Neural cell (in vitro differentiated cells): ENCODE measurements at regions not wholly inside any gene's neighbourhood (a gene's known extent, or its start where the extent isn't known, plus 50 kb on each side); places are given as distances from the start of the nearest gene placed in this dataset.

Experiments used
- EP300 ChIP-seq: fragments of 450-650 bp; conservative IDR thresholded peaks from 2 replicates; pipeline ENCODE4 v1.6.1; 2014; ENCODE audit warnings: antibody characterized with exemption, mild to moderate bottlenecking, moderate library complexity; ENCODE audit not compliant: poor library complexity, severe bottlenecking
- EZH2 ChIP-seq: fragments of 200-600, 300-800 bp; shearing (Covaris generic), sonication (generic); IDR thresholded peaks from 2 replicates; pipeline ENCODE4 v1.6.1; 2014; ENCODE audit warnings: antibody characterized with exemption, low read length, borderline replicate concordance, mild to moderate bottlenecking; ENCODE audit not compliant: insufficient read depth, poor library complexity, severe bottlenecking
- MXI1 ChIP-seq: fragments of 450-650 bp; conservative IDR thresholded peaks from 2 replicates; pipeline ENCODE4 v1.6.1; 2014; ENCODE audit warnings: antibody characterized with exemption, mild to moderate bottlenecking; ENCODE audit not compliant: poor library complexity, severe bottlenecking
- POLR2AphosphoS5 ChIP-seq: IDR thresholded peaks from 2 replicates; pipeline ENCODE4 v1.6.1; 2012
- SMC3 ChIP-seq: fragments of 450-650 bp; conservative IDR thresholded peaks from 2 replicates; pipeline ENCODE4 v1.6.1; 2014; ENCODE audit warnings: antibody characterized with exemption, mild to moderate bottlenecking, moderate library complexity; ENCODE audit not compliant: poor library complexity
- TAF1 ChIP-seq: IDR thresholded peaks from 2 replicates; pipeline ENCODE4 v1.6.1; 2012; ENCODE audit warnings: low read depth
- TF ChIP-seq, protein P1 (sequence below): fragments of 450-650 bp; IDR thresholded peaks from 2 replicates; pipeline ENCODE4 v1.5.1; 2014; ENCODE audit warnings: antibody characterized with exemption, mild to moderate bottlenecking, moderate library complexity; ENCODE audit not compliant: poor library complexity, severe bottlenecking
- TF ChIP-seq, protein P2 (sequence below): IDR thresholded peaks from 2 replicates; pipeline ENCODE4 v1.6.1; 2012; ENCODE audit warnings: borderline replicate concordance

DNA sequence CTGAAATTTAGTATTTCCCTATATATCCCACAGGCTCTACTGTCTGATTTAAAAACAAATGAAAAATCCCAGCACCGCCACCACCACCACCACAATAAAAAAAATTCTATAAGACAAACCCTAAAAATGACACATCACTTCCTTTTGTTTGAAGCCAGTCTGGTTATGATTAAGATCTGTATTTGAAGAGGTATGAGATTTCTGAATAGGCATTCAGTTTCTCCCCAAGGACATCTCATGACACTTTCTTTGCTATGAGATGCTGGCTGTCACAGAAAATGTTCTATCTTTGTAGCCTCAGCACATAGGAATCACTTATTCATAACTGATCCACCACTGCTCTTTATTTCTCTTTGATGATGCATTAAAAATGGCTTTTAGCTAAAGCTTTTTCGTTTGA is 1071.0 kb downstream of the SLC6A15 start:
- TF ChIP-seq POLR2AphosphoS5 (peak; percentile 74), SMC3 (no peak), TAF1 (no peak), EP300 (peak; percentile 91), EZH2 (no peak), MXI1 (no peak)
- TF ChIP-seq, protein P1, sequence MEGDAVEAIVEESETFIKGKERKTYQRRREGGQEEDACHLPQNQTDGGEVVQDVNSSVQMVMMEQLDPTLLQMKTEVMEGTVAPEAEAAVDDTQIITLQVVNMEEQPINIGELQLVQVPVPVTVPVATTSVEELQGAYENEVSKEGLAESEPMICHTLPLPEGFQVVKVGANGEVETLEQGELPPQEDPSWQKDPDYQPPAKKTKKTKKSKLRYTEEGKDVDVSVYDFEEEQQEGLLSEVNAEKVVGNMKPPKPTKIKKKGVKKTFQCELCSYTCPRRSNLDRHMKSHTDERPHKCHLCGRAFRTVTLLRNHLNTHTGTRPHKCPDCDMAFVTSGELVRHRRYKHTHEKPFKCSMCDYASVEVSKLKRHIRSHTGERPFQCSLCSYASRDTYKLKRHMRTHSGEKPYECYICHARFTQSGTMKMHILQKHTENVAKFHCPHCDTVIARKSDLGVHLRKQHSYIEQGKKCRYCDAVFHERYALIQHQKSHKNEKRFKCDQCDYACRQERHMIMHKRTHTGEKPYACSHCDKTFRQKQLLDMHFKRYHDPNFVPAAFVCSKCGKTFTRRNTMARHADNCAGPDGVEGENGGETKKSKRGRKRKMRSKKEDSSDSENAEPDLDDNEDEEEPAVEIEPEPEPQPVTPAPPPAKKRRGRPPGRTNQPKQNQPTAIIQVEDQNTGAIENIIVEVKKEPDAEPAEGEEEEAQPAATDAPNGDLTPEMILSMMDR, result no peak
- TF ChIP-seq, protein P2, sequence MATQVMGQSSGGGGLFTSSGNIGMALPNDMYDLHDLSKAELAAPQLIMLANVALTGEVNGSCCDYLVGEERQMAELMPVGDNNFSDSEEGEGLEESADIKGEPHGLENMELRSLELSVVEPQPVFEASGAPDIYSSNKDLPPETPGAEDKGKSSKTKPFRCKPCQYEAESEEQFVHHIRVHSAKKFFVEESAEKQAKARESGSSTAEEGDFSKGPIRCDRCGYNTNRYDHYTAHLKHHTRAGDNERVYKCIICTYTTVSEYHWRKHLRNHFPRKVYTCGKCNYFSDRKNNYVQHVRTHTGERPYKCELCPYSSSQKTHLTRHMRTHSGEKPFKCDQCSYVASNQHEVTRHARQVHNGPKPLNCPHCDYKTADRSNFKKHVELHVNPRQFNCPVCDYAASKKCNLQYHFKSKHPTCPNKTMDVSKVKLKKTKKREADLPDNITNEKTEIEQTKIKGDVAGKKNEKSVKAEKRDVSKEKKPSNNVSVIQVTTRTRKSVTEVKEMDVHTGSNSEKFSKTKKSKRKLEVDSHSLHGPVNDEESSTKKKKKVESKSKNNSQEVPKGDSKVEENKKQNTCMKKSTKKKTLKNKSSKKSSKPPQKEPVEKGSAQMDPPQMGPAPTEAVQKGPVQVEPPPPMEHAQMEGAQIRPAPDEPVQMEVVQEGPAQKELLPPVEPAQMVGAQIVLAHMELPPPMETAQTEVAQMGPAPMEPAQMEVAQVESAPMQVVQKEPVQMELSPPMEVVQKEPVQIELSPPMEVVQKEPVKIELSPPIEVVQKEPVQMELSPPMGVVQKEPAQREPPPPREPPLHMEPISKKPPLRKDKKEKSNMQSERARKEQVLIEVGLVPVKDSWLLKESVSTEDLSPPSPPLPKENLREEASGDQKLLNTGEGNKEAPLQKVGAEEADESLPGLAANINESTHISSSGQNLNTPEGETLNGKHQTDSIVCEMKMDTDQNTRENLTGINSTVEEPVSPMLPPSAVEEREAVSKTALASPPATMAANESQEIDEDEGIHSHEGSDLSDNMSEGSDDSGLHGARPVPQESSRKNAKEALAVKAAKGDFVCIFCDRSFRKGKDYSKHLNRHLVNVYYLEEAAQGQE, result peak; percentile 18
